ENCODE measurements at regions not wholly inside any gene's neighbourhood (a gene's known extent, or its start where the extent isn't known, plus 50 kb on each side); places are given as distances from the start of the nearest gene placed in this dataset.

DNA sequence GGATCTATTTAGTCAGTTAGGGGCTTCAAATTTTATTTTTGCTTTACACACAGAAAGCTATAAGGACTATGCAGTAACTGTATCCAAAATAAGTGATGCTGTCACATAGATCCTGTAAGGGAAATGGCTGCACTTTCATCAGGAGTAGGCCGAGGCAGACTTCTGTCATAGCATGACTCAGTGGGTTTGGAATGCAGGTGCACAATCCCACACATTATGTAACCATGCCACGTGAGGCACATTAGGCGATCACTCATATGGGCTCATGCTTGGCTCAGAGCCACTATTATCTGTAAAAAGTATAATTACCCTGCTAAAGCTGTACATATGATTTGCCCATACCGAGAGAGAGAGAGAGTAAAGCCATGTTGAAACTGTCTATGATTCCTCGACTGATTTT is 1189.4 kb upstream of the EYS start:
- no peaks in the 10 kb centered on the region for H3K27me3 ChIP-seq (ENCODE audit: insufficient read depth, low read depth, severe bottlenecking)
- H3K36me3 ChIP-seq, result no peaks in the 10 kb centered on the region
- TF ChIP-seq, protein P1, sequence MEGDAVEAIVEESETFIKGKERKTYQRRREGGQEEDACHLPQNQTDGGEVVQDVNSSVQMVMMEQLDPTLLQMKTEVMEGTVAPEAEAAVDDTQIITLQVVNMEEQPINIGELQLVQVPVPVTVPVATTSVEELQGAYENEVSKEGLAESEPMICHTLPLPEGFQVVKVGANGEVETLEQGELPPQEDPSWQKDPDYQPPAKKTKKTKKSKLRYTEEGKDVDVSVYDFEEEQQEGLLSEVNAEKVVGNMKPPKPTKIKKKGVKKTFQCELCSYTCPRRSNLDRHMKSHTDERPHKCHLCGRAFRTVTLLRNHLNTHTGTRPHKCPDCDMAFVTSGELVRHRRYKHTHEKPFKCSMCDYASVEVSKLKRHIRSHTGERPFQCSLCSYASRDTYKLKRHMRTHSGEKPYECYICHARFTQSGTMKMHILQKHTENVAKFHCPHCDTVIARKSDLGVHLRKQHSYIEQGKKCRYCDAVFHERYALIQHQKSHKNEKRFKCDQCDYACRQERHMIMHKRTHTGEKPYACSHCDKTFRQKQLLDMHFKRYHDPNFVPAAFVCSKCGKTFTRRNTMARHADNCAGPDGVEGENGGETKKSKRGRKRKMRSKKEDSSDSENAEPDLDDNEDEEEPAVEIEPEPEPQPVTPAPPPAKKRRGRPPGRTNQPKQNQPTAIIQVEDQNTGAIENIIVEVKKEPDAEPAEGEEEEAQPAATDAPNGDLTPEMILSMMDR (IDR thresholded peaks at IDR 0.05; ENCODE audit: low read depth, low read length), result no peak
- H3K4me3 ChIP-seq (ENCODE audit: low read depth, low read length), result no peak overlapping the region
- no peak for DNase-seq
- H3K27ac ChIP-seq, result no peak overlapping the region
- H3K9me3 ChIP-seq (ENCODE audit: severe bottlenecking), result peaks cover 7% of the 10 kb centered on the region

DNA sequence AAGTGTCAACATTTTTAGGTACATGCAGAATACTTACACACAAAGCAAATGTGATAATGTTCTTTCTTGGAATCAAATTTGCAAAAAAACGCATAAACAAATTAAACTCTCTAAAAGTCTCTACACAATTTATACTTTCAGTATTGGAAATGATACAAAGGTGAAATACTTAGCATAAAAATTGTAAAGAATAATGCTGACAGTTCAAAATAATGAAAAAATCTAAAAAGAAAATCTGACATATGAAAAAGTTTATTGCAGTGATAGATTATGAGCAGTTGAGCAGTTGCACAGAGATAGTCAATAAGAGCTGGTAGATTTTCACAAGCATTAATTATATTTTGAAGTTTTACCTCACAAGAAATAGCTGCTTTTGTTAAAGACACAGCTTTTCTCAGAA is 1176.4 kb upstream of the EYS start:
- H3K27me3 ChIP-seq (ENCODE audit: insufficient read depth, low read depth, severe bottlenecking), result no peaks in the 10 kb centered on the region
- DNase-seq, result no peak

DNA sequence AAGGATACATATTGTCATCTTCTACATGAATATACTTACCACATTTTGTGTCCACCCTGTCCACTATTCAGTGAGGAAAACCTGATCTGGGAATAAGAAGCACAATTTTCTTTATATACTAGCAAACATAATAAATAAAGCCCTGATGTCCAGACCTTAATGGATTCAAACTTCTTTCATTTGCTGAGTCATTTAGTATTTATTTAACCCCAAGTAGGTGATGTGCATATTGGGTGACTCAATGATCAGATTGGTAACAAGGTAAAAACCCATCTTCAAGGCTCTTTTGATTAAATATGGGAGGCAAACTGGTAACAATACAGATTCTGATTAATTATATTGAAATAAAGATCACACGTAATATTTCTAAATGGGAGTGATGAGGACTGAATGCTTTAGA is 1159.8 kb upstream of the EYS start:
- Histone ChIP-seq H3K4me3 (ENCODE audit: low read depth, low read length) (no peak overlapping the region), H3K27ac (no peak overlapping the region), H3K36me3 (no peaks in the 10 kb centered on the region), H3K27me3 (ENCODE audit: insufficient read depth, low read depth, severe bottlenecking) (no peaks in the 10 kb centered on the region), H3K9me3 (ENCODE audit: severe bottlenecking) (no peaks in the 10 kb centered on the region)
- no peak for DNase-seq
- TF ChIP-seq, protein P1 (IDR thresholded peaks at IDR 0.05; ENCODE audit: low read depth, low read length), result no peak

More for the DNA sequence above, 1176.4 kb upstream of the EYS start:
- Histone ChIP-seq H3K36me3 (no peaks in the 10 kb centered on the region), H3K27ac (no peak overlapping the region), H3K9me3 (ENCODE audit: severe bottlenecking) (peaks cover 3% of the 10 kb centered on the region), H3K4me3 (ENCODE audit: low read depth, low read length) (no peak overlapping the region)
- TF ChIP-seq, protein P1 (IDR thresholded peaks at IDR 0.05; ENCODE audit: low read depth, low read length), result no peak

DNA sequence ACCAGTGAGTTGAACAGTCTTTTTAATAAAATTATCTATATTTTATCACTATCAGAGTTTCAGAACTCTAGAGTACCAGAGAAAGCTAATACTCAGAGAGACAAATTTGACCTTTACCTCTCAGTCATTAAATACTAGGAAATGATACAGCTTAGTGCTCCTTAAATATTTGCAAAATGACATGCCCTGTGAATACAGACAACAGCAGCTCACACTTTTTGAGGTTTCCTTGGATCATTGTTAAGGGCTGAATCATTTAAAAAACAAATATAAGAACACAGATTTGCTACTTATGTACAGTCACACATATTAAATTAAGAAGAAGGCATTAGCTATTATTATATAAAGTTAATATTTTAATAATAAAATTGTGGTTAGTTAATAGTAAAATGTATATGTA is 1158.7 kb upstream of the EYS start:
- Histone ChIP-seq H3K4me3 (ENCODE audit: low read depth, low read length) (no peak overlapping the region), H3K27ac (no peak overlapping the region), H3K9me3 (ENCODE audit: severe bottlenecking) (no peaks in the 10 kb centered on the region), H3K36me3 (no peaks in the 10 kb centered on the region), H3K27me3 (ENCODE audit: insufficient read depth, low read depth, severe bottlenecking) (no peaks in the 10 kb centered on the region)
- TF ChIP-seq, protein P1 (IDR thresholded peaks at IDR 0.05; ENCODE audit: low read depth, low read length), result no peak
- no peak for DNase-seq

DNA sequence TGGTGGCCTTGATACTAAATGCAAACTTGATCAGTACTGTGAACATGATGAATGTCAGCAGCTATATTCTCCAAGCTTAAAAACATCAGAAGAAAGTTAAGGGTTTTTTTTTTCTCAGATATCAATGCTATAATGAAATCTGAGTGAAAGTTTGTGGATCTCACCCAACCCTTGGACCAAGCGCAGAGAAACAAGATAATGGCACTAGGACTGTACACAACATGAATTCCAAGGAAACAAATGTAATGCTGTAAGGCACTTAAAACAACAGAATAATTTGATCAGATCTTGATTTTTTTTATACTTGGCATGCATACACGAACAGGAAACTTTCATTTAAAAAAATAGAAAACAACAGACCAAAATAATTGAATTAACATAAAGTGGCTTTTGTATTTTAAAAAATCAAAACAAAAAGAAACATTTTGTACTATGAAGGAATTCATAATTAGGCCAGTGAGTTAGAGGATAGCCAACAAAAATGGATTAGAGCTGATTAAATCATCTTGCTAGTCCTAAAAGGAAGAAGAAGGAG is 1154.0 kb upstream of the EYS start:
- Histone ChIP-seq H3K36me3 (no peaks in the 10 kb centered on the region), H3K27ac (no peak overlapping the region), H3K9me3 (ENCODE audit: severe bottlenecking) (no peaks in the 10 kb centered on the region), H3K27me3 (ENCODE audit: insufficient read depth, low read depth, severe bottlenecking) (no peaks in the 10 kb centered on the region), H3K4me3 (ENCODE audit: low read depth, low read length) (no peak overlapping the region)
- DNase-seq, result no peak
- TF ChIP-seq, protein P1 (IDR thresholded peaks at IDR 0.05; ENCODE audit: low read depth, low read length), result no peak

DNA sequence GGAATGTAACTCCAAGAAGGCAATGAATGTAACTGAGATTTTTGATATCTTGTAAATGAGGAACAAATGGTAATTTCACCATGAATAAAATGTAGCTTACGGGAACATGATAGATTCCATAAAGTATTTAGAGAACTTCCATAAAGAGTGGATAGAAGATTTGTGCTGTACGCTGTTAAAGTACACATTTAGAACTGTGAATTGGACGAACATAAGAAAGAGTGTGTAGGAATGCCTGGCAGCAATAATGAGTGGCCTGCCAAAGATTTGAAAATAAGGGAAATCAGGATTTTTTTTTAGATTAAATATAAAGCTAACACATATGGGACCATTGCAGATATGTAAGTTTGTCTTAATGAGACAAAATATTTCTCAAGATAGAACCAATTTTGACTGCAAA is 1153.3 kb upstream of the EYS start:
- H3K4me3 ChIP-seq (ENCODE audit: low read depth, low read length), result no peak overlapping the region
- no peaks in the 10 kb centered on the region for H3K9me3 ChIP-seq (ENCODE audit: severe bottlenecking)
- TF ChIP-seq, protein P1 (IDR thresholded peaks at IDR 0.05; ENCODE audit: low read depth, low read length), result no peak
- no peak for DNase-seq
- no peaks in the 10 kb centered on the region for H3K36me3 ChIP-seq
- H3K27me3 ChIP-seq (ENCODE audit: insufficient read depth, low read depth, severe bottlenecking), result no peaks in the 10 kb centered on the region
- H3K27ac ChIP-seq, result no peak overlapping the region
